ENCODE measurements at regions not wholly inside any gene's neighbourhood (a gene's known extent, or its start where the extent isn't known, plus 50 kb on each side); places are given as distances from the start of the nearest gene placed in this dataset.
A peak's percentile ranks its signal among the peaks of the same experiment; 100 is the strongest.

GRCh38 chr1:207971331-207972219, 60.6 kb upstream of the CD34 start:
- DNase-seq: no peak

- no peak for DNase-seq
These were observed 59.7 kb upstream of the CD34 start for GRCh38 chr1:207970329-207971233.

GRCh38 chr1:207969528-207969927, 58.6 kb upstream of the CD34 start:
- no peak for DNase-seq

DNA sequence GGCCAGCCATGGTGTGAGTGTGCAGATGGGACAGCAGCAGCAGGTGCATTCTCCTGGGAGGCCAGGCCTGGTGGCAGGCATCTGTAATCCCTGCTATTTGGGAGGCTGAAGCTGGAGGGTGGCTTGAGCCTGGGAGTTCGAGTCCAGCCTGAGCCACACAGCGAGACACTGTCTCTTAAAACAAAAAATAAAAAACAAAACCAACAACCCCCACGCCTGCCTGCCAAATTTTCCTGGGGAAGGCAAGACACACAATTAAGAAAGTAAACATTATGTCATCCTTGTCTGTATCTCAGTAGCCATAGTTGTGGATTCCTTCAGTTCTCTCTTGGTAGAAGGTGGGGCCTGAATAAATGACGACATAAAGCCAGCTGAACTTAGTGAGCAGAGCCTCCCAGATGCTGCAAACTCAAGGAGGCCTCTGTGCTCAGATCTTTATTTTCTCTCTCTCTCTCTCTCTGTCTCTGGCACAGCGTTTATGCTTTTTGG, 57.6 kb upstream of the CD34 start:
- DNase-seq: no peak

DNA sequence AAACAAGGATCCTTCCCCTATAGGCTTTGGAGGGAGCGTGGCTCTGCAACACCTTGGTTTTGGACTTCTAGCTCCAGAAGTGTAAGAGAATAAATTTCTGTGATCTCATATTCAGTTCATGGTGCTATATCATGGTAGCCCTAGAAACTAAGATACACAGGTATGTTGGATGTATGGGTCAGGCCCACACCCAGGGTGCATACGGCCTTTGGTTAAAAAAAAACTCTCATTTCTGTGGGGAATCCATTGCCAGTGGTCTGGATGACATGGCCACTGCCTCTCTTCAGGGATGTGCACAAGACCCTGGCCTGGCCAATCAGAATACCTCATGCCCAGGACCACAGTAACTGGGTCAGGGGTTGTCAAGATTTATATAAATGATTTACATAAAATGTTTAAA, 56.8 kb upstream of the CD34 start:
- DNase-seq: no peak

- no peak for DNase-seq
These were observed 55.6 kb upstream of the CD34 start for GRCh38 chr1:207966521-207966920.

GRCh38 chr1:207965392-207966387, 54.8 kb upstream of the CD34 start:
- DNase-seq: peak; percentile 32

DNA sequence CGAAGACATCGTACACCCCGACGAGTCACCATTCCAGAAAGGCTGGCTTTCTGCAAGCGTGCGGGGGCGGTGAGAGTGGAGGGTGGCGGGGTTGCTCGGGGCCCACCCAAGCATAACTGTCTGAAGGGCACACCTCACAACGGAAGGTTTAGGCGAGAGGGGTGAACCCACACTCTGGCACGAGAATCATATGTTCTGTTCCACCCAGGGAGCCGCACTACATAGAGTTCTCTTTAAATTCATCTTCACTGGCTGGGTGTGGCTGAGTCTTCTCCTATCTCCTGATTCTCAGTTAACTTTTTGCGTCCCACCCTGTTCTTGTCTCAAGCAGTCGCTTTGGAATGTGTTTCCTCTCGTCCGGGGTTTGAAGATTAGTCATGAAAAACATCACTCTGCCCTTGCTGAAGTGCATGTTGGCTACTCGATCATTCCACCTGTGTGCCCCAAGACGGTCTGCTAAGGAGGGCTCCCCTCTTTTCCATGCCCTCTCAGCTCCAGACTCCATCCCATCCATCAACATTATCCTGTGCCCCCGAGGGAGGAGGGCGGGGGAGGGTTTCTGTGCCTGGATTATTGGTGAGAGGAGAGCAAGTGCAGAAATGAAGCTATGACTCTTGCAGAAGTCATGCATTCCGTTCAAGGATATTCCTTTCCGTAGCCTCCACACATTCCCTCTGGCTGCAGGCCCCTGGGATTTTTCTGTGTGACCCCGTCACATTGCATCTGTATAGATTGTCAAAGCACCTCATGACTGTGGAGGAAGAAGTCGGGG, 53.5 kb upstream of the CD34 start:
- peak; percentile 98 for DNase-seq

GRCh38 chr1:207963427-207964194, 52.7 kb upstream of the CD34 start:
- DNase-seq: peak; percentile 88

GRCh38 chr1:207962716-207963426, 51.9 kb upstream of the CD34 start:
- peak; percentile 45 for DNase-seq

Data from hematopoietic multipotent progenitor cell treated with erythropoietin and hydrocortisone succinate and interleukin-3 and kit ligand, for 8 days (in vitro differentiated cells).